Sciatic nerve (tissue), 2 donors: ENCODE measurements at regions not wholly inside any gene's neighbourhood (a gene's known extent, or its start where the extent isn't known, plus 50 kb on each side); places are given as distances from the start of the nearest gene placed in this dataset.
"Not testable (repeated sequence)": the region's sequence is repeated elsewhere in the genome, so short reads cannot be mapped to it uniquely, and the experiment has no call there.

Experiments
- ATAC-seq: fragments of 200-7000 bp; cut with Tn5 transposase; one replicate; pipeline ENCODE4 v1.9.1; 2020; ENCODE audit warnings: mild to moderate bottlenecking, moderate library complexity
- DNase-seq: peaks from one replicate; pipeline ENCODE4 v3.0.0-alpha.2; 2020; ENCODE audit warnings: low spot score
- intact Hi-C: fragments of 100-400 bp; cut with DNase I; formaldehyde crosslinking; loops from one replicate; pipeline ENCODE4 v1.14.2; 2022
- donor health status: DM: no; HTN: no; CAD: no.
- donor health status: DM: no; HTN: no; CAD: no.

- DNase-seq, result no peak
- ATAC-seq, result no peak
- intact Hi-C loops, result no loop called here
These were observed 96.8 kb upstream of the PCBD1 start for GRCh38 chr10:70984986-70985722.

- ATAC-seq (no peak), DNase-seq (no peak)
- intact Hi-C loops, result no loop called here
These were observed 97.7 kb upstream of the PCBD1 start for GRCh38 chr10:70985824-70986622.

GRCh38 chr10:70986623-70986950 is 98.2 kb upstream of the PCBD1 start:
- no peak for DNase-seq
- intact Hi-C loops, result no loop called here
- ATAC-seq, result no peak

- ATAC-seq, result no peak
- intact Hi-C loops, result no loop called here
- DNase-seq, result no peak
These were observed 99.2 kb upstream of the PCBD1 start for GRCh38 chr10:70987396-70988130.

- ATAC-seq, DNase-seq, intact Hi-C loops: not testable (repeated sequence)
These were observed 101.8 kb upstream of the PCBD1 start for GRCh38 chr10:70990156-70990555.

- intact Hi-C loops, result no loop called here
- ATAC-seq (no peak), DNase-seq (no peak)
These were observed 102.3 kb upstream of the PCBD1 start for GRCh38 chr10:70990681-70991080.

- ATAC-seq (no peak), DNase-seq (no peak)
- intact Hi-C loops, result no loop called here
These were observed 103.1 kb upstream of the PCBD1 start for GRCh38 chr10:70991140-70992124.

GRCh38 chr10:70992436-70992835 is 104.1 kb upstream of the PCBD1 start:
- intact Hi-C loops, result no loop called here
- ATAC-seq (no peak), DNase-seq (no peak)

GRCh38 chr10:70993051-70993450 is 104.7 kb upstream of the PCBD1 start:
- ATAC-seq (no peak), DNase-seq (no peak)
- intact Hi-C loops, result no loop called here

- no peak for ATAC-seq
- intact Hi-C loops, result no loop called here
- DNase-seq, result no peak
These were observed 108.2 kb upstream of the PCBD1 start for GRCh38 chr10:70996549-70996948.

- intact Hi-C loops, result no loop called here
- no peak for DNase-seq
- ATAC-seq, result no peak
These were observed 108.9 kb upstream of the PCBD1 start for GRCh38 chr10:70997236-70997635.

GRCh38 chr10:70998086-70998485 is 109.7 kb upstream of the PCBD1 start:
- DNase-seq, result no peak
- no peak for ATAC-seq
- intact Hi-C loops, result no loop called here

- intact Hi-C loops, result no loop called here
- ATAC-seq, result no peak
- DNase-seq, result no peak
These were observed 113.1 kb upstream of the PCBD1 start for GRCh38 chr10:71001470-71001869.

GRCh38 chr10:71004176-71005075 is 116.1 kb upstream of the PCBD1 start:
- DNase-seq (no peak), ATAC-seq (no peak)
- intact Hi-C loops, result no loop called here

- DNase-seq (no peak), ATAC-seq (no peak)
- intact Hi-C loops, result no loop called here
These were observed 117.3 kb upstream of the PCBD1 start for GRCh38 chr10:71005337-71006305.

GRCh38 chr10:71006506-71006905 is 118.1 kb upstream of the PCBD1 start:
- no peak for DNase-seq
- intact Hi-C loops, result no loop called here
- no peak for ATAC-seq

GRCh38 chr10:71007516-71007915 is 119.2 kb upstream of the PCBD1 start:
- DNase-seq (no peak), ATAC-seq (no peak)
- intact Hi-C loops, result no loop called here
